ENCODE measurements at regions not wholly inside any gene's neighbourhood (a gene's known extent, or its start where the extent isn't known, plus 50 kb on each side); places are given as distances from the start of the nearest gene placed in this dataset.

DNA sequence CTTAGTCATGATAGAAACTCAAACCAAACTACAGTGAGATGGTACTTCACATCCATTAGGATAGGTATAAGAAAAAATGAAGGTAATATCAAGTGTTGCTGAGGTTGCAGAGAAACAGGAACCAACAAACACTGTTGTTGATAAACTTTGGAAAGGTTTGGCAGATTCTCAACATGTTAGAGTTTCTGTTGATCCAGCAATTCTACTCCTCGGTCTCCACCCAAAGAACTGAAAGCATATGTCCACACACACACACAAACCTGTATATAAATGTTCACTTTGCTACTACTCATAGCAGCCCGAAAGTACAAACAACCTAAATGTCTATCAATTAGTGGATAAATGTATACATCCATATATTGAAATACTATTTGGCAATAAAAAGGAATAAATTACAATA is 128.3 kb upstream of the CARMIL1 start:
- no peak for TF ChIP-seq NFRKB (IDR thresholded peaks at IDR 0.05)
- TF ChIP-seq ZNF384 (IDR thresholded peaks at IDR 0.05), result no peak
- no peak for TF ChIP-seq ARNT (IDR thresholded peaks at IDR 0.05)
- DNase-seq (ENCODE audit: extremely low spot score), result no peak
- CTCF ChIA-PET, result no interaction called here
- POLR2A ChIA-PET, result no interaction called here

DNA sequence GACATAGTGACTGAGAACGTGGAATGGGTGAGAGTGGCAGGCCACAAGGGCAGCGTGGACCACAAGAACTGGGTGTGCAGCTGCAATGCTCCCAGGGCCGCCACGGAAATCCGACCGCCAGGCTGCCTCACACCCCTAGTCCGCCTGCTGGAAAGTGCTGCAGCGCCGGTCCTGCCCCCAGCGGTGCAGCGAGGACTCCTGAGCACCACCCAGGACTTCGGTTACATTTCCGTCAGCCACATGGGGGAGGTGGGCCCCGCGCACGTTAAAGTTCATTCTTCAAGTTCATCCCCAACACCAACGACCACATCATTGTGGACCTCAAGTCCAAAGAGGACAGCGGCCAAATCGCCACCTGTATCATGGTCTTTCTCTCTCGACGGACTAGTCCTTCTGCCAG is 126.1 kb upstream of the CARMIL1 start:
- CTCF ChIA-PET, result no interaction called here
- POLR2A ChIA-PET, result no interaction called here
- DNase-seq (ENCODE audit: extremely low spot score), result no peak
- TF ChIP-seq SUZ12 (IDR thresholded peaks at IDR 0.05), result no peak
- TF ChIP-seq HDGF (IDR thresholded peaks at IDR 0.05; ENCODE audit: borderline replicate concordance), result no peak
- TF ChIP-seq SP1 (IDR thresholded peaks at IDR 0.05), result no peak
- TF ChIP-seq FOXA1 (IDR thresholded peaks at IDR 0.05), result no peak
- TF ChIP-seq NFRKB (IDR thresholded peaks at IDR 0.05), result no peak

- CTCF ChIA-PET, result no interaction called here
- DNase-seq (ENCODE audit: extremely low spot score), result no peak
These were observed 125.1 kb upstream of the CARMIL1 start for GRCh38 chr6:25154034-25154596.

DNA sequence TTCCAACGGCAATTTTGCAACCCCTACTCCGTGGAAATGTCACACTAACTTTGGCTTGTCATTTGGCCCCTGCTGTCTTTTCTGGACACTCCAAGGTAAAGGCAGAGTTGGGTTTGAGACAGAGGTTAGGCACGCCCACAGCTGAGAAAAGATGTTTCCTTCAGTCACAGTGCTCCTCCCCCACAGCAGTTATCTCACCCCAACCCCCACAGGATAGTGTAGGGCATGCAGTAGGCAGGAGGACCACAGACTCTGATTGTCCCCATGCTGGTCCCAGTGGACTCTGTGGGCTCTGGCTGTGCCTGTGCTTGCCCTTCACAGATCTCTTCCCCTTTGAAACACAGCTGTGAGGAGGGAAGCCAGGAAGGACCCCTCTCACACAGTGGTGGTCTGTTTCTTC is 124.0 kb upstream of the CARMIL1 start:
- TF ChIP-seq NFRKB (IDR thresholded peaks at IDR 0.05), result no peak
- no peak for TF ChIP-seq FOXK2 (IDR thresholded peaks at IDR 0.05)
- no peak for TF ChIP-seq L3MBTL2 (conservative IDR thresholded peaks at IDR 0.05)
- no peak for TF ChIP-seq SP1 (IDR thresholded peaks at IDR 0.05)
- TF ChIP-seq BHLHE40 (IDR thresholded peaks at IDR 0.05; ENCODE audit: borderline replicate concordance), result no peak
- no peak for TF ChIP-seq LEF1 (IDR thresholded peaks at IDR 0.05; ENCODE audit: borderline replicate concordance)
- no peak for TF ChIP-seq FOXM1 (IDR thresholded peaks at IDR 0.05; ENCODE audit: borderline replicate concordance)
- TF ChIP-seq TARDBP (IDR thresholded peaks at IDR 0.05), result no peak
- no peak for TF ChIP-seq ZNF384 (IDR thresholded peaks at IDR 0.05)
- TF ChIP-seq PKNOX1 (IDR thresholded peaks at IDR 0.05), result no peak
- TF ChIP-seq ELF4 (IDR thresholded peaks at IDR 0.05), result no peak
- TF ChIP-seq ARNT (IDR thresholded peaks at IDR 0.05), result no peak
- no peak for TF ChIP-seq FOXA1 (IDR thresholded peaks at IDR 0.05)
- TF ChIP-seq CTBP1 (IDR thresholded peaks at IDR 0.05; ENCODE audit: borderline replicate concordance), result no peak
- TF ChIP-seq SUZ12 (IDR thresholded peaks at IDR 0.05), result no peak
- TF ChIP-seq HDGF (IDR thresholded peaks at IDR 0.05; ENCODE audit: borderline replicate concordance), result no peak
- POLR2A ChIA-PET, result no interaction called here
- no peak for DNase-seq (ENCODE audit: extremely low spot score)
- CTCF ChIA-PET, result no interaction called here

More at GRCh38 chr6:25154034-25154596, 125.1 kb upstream of the CARMIL1 start:
- TF ChIP-seq FOXM1 (IDR thresholded peaks at IDR 0.05; ENCODE audit: borderline replicate concordance) (no peak), FOXA1 (IDR thresholded peaks at IDR 0.05) (no peak), TARDBP (IDR thresholded peaks at IDR 0.05) (no peak), ARNT (IDR thresholded peaks at IDR 0.05) (no peak), FOXK2 (IDR thresholded peaks at IDR 0.05) (no peak), SP1 (IDR thresholded peaks at IDR 0.05) (no peak), ZNF384 (IDR thresholded peaks at IDR 0.05) (no peak), PKNOX1 (IDR thresholded peaks at IDR 0.05) (no peak), L3MBTL2 (conservative IDR thresholded peaks at IDR 0.05) (no peak), HDGF (IDR thresholded peaks at IDR 0.05; ENCODE audit: borderline replicate concordance) (no peak), LEF1 (IDR thresholded peaks at IDR 0.05; ENCODE audit: borderline replicate concordance) (no peak), ELF4 (IDR thresholded peaks at IDR 0.05) (no peak), SUZ12 (IDR thresholded peaks at IDR 0.05) (no peak), CTBP1 (IDR thresholded peaks at IDR 0.05; ENCODE audit: borderline replicate concordance) (no peak)
- POLR2A ChIA-PET, result no interaction called here

DNA sequence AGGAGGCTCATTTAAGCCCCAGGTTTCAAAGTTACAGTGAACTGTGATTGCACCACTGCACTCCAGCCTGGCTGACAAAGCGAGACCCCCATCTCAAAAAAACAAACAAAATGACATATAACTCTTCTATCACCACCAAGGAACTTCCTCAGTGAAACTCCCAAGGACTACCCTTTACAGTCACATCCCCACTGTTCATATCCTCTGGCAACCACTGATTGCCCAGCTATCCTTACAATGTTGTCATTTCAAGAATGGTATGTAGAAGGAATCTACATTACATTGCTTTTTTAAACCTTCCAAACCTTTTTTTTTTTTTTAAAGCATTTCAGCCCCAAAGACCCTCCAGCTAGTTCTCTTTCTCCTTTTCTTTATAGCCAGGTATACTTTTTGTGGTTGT is 123.1 kb upstream of the CARMIL1 start:
- ChIA-PET POLR2A (no interaction called here), CTCF (no interaction called here)
- TF ChIP-seq ZNF384 (IDR thresholded peaks at IDR 0.05) (no peak), SP1 (IDR thresholded peaks at IDR 0.05) (no peak), HDGF (IDR thresholded peaks at IDR 0.05; ENCODE audit: borderline replicate concordance) (no peak), NFRKB (IDR thresholded peaks at IDR 0.05) (no peak), CTBP1 (IDR thresholded peaks at IDR 0.05; ENCODE audit: borderline replicate concordance) (no peak), FOXK2 (IDR thresholded peaks at IDR 0.05) (no peak), TARDBP (IDR thresholded peaks at IDR 0.05) (no peak), L3MBTL2 (conservative IDR thresholded peaks at IDR 0.05) (no peak), BHLHE40 (IDR thresholded peaks at IDR 0.05; ENCODE audit: borderline replicate concordance) (no peak), PKNOX1 (IDR thresholded peaks at IDR 0.05) (no peak), ARNT (IDR thresholded peaks at IDR 0.05) (no peak), FOXA1 (IDR thresholded peaks at IDR 0.05) (no peak), LEF1 (IDR thresholded peaks at IDR 0.05; ENCODE audit: borderline replicate concordance) (no peak)
- DNase-seq (ENCODE audit: extremely low spot score), result no peak

DNA sequence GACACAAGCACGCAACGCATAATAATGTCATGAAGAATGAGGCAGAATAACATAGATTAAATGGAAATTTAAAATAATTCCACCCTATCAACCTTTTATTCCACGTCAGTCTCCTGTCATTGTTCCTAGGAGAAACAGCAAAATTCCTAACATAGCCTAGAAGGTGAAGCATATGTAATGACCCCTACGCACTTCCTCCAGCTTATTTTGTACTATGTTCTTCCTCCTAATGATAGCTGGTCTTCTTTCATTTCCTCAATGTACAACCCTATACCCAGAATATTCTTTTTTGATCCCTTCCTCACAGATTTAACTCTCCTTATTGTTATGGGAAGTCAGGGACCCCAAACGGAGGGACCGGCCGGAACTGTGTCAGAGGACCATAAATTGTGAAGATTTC is 122.0 kb upstream of the CARMIL1 start:
- no peak for TF ChIP-seq SUZ12 (IDR thresholded peaks at IDR 0.05)
- TF ChIP-seq ZNF384 (IDR thresholded peaks at IDR 0.05), result no peak
- TF ChIP-seq TARDBP (IDR thresholded peaks at IDR 0.05), result no peak
- TF ChIP-seq ELF4 (IDR thresholded peaks at IDR 0.05), result no peak
- TF ChIP-seq BHLHE40 (IDR thresholded peaks at IDR 0.05; ENCODE audit: borderline replicate concordance), result no peak
- no peak for TF ChIP-seq HDGF (IDR thresholded peaks at IDR 0.05; ENCODE audit: borderline replicate concordance)
- no peak for TF ChIP-seq NFRKB (IDR thresholded peaks at IDR 0.05)
- no peak for TF ChIP-seq CTBP1 (IDR thresholded peaks at IDR 0.05; ENCODE audit: borderline replicate concordance)
- TF ChIP-seq LEF1 (IDR thresholded peaks at IDR 0.05; ENCODE audit: borderline replicate concordance), result no peak
- no peak for TF ChIP-seq FOXM1 (IDR thresholded peaks at IDR 0.05; ENCODE audit: borderline replicate concordance)
- TF ChIP-seq FOXA1 (IDR thresholded peaks at IDR 0.05), result no peak
- CTCF ChIA-PET, result no interaction called here
- POLR2A ChIA-PET, result no interaction called here
- DNase-seq (ENCODE audit: extremely low spot score), result no peak
